ENCODE measurements at regions not wholly inside any gene's neighbourhood (a gene's known extent, or its start where the extent isn't known, plus 50 kb on each side); places are given as distances from the start of the nearest gene placed in this dataset.

DNA sequence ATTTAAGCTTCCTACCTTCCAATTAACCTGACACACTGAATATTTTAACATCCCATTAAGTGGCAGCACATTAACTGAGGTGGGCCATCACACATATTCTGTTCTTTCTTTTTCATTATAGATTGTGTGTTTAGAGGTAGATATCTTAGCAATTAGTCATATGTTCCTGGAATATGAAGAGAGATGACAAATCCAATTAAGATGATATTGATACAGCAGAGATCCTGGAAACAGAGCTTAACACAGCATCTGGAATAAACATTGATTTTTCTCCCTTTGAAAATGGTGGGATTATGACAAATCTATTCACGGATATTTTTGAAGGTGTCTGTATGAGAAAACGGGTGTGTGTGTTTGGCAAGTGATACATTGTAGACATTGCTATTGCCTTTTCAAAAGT, 448.0 kb downstream of the CDH10 start:
- no peaks in the 10 kb centered on the region for H3K79me2 ChIP-seq (ENCODE audit: control insufficient read depth, low read length)
- no peaks in the 10 kb centered on the region for H3K9me3 ChIP-seq (ENCODE audit: control insufficient read depth, insufficient read depth, low read length)
- no peaks in the 10 kb centered on the region for H3K36me3 ChIP-seq (ENCODE audit: control insufficient read depth, low read length)
- no peaks in the 10 kb centered on the region for H3K4me1 ChIP-seq (ENCODE audit: control insufficient read depth, low read length)
- no peak overlapping the region for H3K4me2 ChIP-seq (ENCODE audit: low read length)
- H3K27me3 ChIP-seq (ENCODE audit: control insufficient read depth, low read length): no peaks in the 10 kb centered on the region
- no peaks in the 10 kb centered on the region for H3F3A ChIP-seq (ENCODE audit: control insufficient read depth, insufficient read depth)
- H3K4me3 ChIP-seq (ENCODE audit: low read length): no peak overlapping the region
- H4K20me1 ChIP-seq (ENCODE audit: control insufficient read depth, insufficient read depth, low read depth, low read length): no peaks in the 10 kb centered on the region
- TF ChIP-seq EZH2phosphoT487 (IDR thresholded peaks at IDR 0.05; ENCODE audit: borderline replicate concordance, low read length): no peak
- TF ChIP-seq, protein P1, sequence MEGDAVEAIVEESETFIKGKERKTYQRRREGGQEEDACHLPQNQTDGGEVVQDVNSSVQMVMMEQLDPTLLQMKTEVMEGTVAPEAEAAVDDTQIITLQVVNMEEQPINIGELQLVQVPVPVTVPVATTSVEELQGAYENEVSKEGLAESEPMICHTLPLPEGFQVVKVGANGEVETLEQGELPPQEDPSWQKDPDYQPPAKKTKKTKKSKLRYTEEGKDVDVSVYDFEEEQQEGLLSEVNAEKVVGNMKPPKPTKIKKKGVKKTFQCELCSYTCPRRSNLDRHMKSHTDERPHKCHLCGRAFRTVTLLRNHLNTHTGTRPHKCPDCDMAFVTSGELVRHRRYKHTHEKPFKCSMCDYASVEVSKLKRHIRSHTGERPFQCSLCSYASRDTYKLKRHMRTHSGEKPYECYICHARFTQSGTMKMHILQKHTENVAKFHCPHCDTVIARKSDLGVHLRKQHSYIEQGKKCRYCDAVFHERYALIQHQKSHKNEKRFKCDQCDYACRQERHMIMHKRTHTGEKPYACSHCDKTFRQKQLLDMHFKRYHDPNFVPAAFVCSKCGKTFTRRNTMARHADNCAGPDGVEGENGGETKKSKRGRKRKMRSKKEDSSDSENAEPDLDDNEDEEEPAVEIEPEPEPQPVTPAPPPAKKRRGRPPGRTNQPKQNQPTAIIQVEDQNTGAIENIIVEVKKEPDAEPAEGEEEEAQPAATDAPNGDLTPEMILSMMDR (IDR thresholded peaks at IDR 0.05; ENCODE audit: low read depth, low read length, poor library complexity, severe bottlenecking): no peak
- no peak overlapping the region for H3K27ac ChIP-seq (ENCODE audit: low read depth, low read length)
- H3K9me2 ChIP-seq (replicated peaks; ENCODE audit: control insufficient read depth, low read length): no peaks in the 10 kb centered on the region

DNA sequence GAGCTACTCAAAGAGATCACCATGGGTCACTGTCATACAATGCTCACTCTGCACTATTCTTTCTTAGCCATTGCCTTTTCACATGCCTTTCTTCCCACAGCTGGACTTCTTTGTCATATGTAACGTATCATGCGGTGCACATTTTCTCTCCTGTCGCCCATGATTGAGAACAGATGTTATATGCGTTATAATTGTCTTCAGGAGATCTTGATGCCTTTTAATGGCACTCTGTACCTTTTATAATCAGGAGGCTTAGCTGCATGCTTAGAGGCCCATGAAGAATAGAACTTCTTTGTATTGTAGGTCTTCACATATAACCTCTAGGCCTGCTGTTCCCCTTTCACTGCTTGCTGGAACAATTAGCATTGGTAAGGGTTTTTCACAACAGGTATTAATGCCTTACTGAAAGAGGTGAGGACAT, 436.1 kb downstream of the CDH10 start:
- Histone ChIP-seq H4K20me1 (ENCODE audit: control insufficient read depth, insufficient read depth, low read depth, low read length) (no peaks in the 10 kb centered on the region), H3K9me3 (ENCODE audit: control insufficient read depth, insufficient read depth, low read length) (no peaks in the 10 kb centered on the region; the same call in 1 of the 2 replicates), H3F3A (ENCODE audit: control insufficient read depth, insufficient read depth) (no peaks in the 10 kb centered on the region), H3K79me2 (ENCODE audit: control insufficient read depth, low read length) (no peaks in the 10 kb centered on the region), H3K36me3 (ENCODE audit: control insufficient read depth, low read length) (no peaks in the 10 kb centered on the region), H3K4me1 (ENCODE audit: control insufficient read depth, low read length) (no peaks in the 10 kb centered on the region), H3K9me2 (replicated peaks; ENCODE audit: control insufficient read depth, low read length) (no peaks in the 10 kb centered on the region), H3K27ac (ENCODE audit: low read depth, low read length) (no peak overlapping the region), H3K27me3 (ENCODE audit: control insufficient read depth, low read length) (no peaks in the 10 kb centered on the region), H3K4me2 (ENCODE audit: low read length) (no peak overlapping the region), H3K4me3 (ENCODE audit: low read length) (no peak overlapping the region)
- TF ChIP-seq, protein P1 (IDR thresholded peaks at IDR 0.05; ENCODE audit: low read depth, low read length, poor library complexity, severe bottlenecking): no peak
- TF ChIP-seq EZH2phosphoT487 (IDR thresholded peaks at IDR 0.05; ENCODE audit: borderline replicate concordance, low read length): no peak

DNA sequence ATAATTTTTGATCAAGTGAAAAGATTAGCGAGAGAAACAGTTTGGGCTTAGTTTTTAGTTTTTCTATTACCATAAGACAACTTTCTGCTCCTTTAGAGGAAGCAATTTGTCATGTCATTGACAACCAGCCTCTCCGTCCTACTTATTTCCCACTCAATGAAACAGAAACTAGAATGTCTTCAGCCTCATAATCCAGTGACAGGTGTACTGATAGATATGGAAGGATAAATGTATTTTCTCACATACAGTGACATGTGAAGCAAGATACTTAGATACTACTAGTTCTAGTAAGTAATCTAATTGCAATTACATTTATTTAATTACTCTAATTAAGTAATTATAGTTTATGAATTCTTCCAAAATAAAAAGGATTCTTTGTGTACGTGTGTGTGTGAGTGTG, 429.7 kb downstream of the CDH10 start:
- H3K4me2 ChIP-seq (ENCODE audit: low read length): no peak overlapping the region
- no peaks in the 10 kb centered on the region for H3K4me1 ChIP-seq (ENCODE audit: control insufficient read depth, low read length)
- H3K9me2 ChIP-seq (replicated peaks; ENCODE audit: control insufficient read depth, low read length): no peaks in the 10 kb centered on the region
- no peak overlapping the region for H3K4me3 ChIP-seq (ENCODE audit: low read length)
- H3K27ac ChIP-seq (ENCODE audit: low read depth, low read length): no peak overlapping the region
- H3F3A ChIP-seq (ENCODE audit: control insufficient read depth, insufficient read depth): no peaks in the 10 kb centered on the region
- no peaks in the 10 kb centered on the region for H3K79me2 ChIP-seq (ENCODE audit: control insufficient read depth, low read length)
- TF ChIP-seq EZH2phosphoT487 (IDR thresholded peaks at IDR 0.05; ENCODE audit: borderline replicate concordance, low read length): no peak
- TF ChIP-seq, protein P1 (IDR thresholded peaks at IDR 0.05; ENCODE audit: low read depth, low read length, poor library complexity, severe bottlenecking): no peak
- no peaks in the 10 kb centered on the region for H3K27me3 ChIP-seq (ENCODE audit: control insufficient read depth, low read length)
- no peaks in the 10 kb centered on the region; the same call in 1 of the 2 replicates for H3K9me3 ChIP-seq (ENCODE audit: control insufficient read depth, insufficient read depth, low read length)
- H4K20me1 ChIP-seq (ENCODE audit: control insufficient read depth, insufficient read depth, low read depth, low read length): no peaks in the 10 kb centered on the region
- H3K36me3 ChIP-seq (ENCODE audit: control insufficient read depth, low read length): no peaks in the 10 kb centered on the region
